ENCODE measurements at regions not wholly inside any gene's neighbourhood (a gene's known extent, or its start where the extent isn't known, plus 50 kb on each side); places are given as distances from the start of the nearest gene placed in this dataset.

DNA sequence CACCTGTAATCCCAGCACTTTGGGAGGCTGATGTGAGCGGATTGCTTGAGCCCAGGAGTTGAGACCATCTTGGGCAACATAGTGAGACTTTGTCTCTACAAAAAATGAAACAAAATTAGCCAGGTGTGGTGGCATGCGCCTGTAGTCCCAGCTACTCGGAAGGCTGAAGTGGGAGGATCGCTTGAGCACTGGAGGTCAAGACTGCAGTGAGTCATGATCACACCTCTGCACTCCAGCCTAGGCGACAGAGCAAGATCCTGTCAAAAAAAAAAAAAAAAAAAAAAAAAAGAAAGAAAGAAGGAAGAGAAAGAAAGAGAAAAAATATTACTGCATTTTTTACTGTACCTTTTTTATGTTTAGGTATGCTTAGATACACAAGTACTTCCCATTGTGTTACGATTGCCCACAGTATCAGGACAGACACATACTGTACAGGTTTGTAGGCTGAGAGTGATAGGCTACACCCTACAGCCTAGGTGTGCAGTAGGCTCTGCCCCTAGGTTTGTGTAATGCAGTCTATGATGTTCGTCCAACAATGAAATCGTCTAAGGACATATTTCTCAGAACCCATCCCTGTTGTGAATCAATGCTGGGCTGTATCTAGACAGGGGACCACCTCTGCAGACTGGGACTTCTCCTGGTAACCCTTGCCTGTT is 160.4 kb upstream of the PWP1 start:
- no peak for DNase-seq (ENCODE audit: low read depth)

DNA sequence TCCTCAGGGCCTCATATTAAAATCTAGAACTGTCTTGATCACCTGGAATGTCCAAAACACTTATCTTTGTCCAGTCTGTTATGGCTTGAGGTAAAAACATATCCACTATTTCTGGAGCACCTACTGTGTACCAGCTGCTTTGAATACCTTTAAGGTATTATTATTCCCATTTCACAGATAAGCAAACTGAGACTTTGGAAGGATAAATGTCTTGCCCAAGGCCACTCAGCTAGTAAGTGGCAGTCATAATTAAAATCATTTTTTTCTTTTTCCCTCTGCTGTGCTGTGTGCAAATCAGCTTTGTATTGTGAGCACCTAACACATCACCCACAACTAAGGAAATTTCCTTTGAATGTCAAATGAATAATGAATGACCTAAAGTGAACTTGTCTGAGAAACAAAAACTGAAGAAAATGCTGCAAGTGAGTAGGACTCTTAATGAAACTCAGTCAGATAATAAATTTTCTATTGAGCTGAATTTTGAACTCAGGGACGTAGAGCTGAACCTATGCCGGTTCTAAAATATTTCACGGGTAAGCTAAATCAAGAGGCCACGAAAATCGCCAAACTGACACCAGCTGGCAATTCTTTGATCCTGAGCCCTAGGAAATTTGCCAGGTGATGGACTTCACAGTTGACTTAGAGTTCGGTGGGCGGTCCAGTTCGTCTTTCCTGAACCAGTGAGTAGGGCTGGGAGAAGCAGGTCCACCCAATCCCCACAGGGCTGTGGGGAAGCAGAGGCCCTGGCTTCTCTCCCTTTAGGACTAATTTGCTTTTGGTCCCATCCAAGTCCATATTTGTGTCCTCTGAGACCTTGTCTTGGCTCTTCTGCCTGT is 159.7 kb upstream of the PWP1 start:
- no peak for DNase-seq (ENCODE audit: low read depth)

DNA sequence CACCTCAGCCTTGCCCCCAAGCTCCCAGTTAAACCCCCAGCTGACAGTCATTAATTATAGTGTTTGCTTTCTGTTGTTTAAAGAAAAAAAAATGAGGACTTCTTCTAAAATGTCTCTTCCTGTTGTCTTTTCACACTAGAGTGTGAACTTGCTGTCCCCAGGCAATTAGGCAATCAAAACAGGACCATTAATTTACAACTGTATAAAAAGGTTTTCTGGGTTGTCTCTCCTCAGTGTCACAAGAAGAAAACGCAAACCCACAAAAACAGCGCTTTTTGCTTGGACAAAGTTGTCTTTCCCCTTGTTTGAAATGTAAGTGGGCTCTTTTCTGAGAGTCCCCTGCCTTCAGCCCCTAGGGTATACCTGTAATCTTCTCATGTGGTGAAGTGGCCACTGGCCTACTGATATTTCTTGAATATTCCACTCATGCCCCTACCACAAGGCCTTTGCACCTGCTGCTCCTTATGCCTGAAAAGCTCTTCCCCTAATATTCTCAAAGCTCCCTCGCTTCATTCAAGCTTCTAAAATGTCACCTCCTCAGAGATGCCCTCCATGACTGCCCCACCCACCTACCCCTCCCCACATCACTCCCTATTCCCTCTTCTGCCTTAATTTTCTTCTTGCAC is 158.9 kb upstream of the PWP1 start:
- no peak for DNase-seq (ENCODE audit: low read depth)

DNA sequence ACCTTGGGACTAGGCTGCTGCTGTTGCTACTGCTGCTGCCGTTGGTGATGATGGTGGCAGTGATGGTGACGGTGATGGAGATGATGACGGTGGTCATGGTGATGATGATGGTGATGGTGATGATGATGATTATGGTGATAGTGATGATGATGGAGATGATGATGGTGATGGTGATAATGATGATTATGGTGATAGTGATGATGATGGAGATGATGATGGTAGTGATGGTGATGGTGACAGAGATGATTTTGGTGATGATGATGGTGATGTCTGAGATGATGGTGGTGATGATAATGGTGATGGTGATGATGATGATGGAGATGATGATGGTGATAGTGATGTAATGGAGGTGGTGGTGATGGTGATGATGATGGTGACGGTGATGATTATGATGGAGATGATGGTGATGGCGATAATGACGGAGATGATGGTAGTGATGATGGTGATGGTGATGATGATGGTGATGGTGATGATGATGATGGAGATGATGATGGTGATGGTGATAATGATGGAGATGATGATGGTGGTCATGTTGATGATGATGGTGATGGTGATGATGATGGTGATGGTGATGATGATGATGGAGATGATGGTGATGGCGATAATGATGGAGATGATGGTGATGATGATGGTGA is 156.8 kb upstream of the PWP1 start:
- no peak for DNase-seq (ENCODE audit: low read depth)

DNA sequence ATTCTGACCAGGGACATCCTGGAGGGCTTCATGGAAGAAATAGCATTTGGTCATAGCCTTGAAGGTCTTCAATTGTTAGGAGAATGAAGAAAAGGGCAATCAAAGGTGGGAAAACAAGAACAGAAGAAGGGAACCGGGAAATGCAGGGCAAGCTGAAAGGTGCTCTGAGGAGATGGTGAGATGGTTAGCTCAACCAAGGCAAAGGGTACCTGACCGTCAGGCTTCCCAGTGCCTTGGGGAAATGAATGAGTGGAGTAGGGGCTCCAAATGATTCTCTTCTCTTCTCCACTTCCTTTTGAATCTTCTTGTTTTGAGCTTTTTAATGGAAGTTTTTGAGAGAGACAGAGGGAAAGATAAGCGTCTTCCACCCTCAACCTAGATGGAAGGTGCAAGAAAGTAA is 155.6 kb upstream of the PWP1 start:
- DNase-seq (ENCODE audit: low read depth), result no peak

DNA sequence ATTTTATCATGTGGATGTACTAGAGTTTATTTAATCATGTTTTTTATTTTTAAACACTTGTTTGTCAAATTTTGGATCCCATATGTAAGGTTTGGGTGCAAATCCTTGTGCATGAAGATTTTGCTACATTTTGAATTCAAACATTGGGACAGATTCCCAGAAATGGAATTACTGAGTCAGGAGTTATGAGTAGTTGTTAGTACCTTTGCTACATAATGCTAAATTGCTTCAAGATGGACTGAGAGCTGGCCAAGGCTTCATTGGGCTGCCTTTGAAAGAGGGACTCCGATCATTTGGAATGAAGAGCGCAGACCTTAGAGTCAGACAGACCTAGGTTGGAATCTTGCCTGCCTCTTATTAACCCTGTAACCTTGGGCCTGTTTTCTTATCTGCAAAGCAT is 154.9 kb upstream of the PWP1 start:
- DNase-seq (ENCODE audit: low read depth), result no peak

DNA sequence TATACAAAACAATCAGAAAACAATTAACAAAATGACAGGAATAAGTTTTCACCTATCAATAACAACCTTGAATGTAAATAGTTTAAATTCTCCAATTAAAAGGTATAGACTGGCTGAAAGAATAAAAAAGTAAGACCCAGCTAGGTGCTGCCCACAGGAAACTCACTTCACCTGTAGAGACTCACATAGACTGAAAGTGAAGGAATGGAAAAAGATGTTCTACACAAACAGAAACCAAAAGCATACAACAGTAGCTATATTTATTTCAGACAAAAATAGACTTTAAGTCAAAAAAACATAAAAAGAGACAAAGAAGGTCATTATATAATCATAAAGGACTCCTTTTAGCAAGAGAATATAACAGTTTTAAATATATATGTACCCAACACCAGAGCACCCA is 152.4 kb upstream of the PWP1 start:
- no peak for DNase-seq (ENCODE audit: low read depth)

DNA sequence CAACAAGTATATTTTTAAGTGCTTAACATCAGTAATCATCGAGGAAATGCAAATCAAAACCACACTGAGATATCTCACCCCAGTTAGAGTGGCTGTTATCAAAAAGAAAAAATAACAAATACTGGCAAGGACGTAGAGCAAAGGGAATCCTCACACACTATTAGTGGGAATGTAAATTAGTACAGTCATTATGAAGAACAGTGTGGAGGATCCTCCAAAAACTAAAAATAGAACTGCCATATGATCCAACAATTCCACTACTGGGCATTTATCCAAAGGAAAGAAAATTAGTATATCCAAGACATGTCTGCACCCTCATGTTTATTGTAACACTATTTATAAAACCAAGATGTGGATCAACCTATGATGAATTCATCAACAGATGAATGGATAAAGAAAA is 149.0 kb upstream of the PWP1 start:
- no peak for DNase-seq (ENCODE audit: low read depth)

DNA sequence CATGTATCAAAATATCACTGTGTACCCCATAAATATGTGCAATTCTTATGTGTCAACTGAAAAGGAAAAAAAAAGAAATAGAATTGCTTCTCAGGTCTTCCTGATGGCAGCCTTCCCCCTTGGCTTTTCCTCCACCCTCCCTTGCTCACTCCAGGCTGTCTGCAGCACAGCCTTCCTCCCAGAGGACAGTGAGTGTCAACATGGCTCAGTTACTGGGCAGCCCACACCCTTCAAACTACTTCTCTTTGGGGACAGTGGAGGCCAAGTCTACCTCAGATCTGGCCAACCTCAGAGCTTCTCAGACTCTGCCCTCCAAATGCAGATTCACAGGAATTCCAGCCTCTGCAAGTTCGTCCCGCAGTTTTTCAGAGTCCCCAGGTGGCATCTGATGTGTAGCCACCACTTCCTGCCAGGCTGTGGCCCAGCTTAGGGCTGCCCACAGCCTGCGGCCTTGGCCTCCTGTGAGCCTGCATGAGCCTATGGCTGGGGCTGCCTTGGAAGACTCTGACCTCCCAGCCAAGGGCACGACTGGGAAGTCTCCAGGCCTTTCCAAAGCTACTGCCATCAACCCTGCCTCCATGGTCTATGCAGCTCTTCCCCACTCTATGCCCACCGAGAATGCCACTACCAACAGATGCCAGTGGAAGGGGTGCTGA is 148.0 kb upstream of the PWP1 start:
- no peak for DNase-seq (ENCODE audit: low read depth)

DNA sequence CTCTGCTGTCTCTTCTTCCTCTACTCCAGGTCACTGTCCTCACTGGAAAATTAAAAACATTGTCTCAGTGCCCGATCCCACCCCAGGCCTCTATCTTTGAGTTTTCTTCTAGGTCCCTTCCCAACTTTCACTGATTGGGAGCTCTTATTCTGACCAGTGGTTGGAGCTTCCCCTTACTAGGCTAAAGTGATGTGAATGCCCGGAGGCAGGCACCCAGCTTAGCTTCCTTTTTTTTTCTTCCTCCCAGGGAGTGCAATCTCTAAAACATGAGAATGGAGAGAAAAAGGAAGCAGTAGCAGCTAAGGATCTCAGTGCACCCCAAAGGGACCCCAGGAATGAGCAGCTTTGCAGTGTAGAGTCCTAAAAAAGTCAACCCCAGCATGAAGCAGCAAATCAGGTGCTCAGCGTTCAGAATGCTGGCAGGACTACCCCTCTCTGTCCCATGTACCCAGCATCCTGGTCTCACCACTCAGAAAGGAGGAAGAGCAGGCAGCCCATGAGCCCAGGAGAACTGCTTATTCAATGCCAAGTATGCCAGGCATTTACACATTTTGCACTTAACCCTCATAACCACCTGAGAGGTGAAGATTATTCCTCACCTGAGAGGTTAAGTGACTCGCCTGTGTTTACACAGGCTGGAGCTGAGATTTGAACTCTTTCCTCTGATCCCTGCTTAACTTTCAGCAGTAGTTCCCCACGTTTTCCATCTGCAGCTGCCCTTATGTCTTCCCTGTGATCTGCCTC is 146.2 kb upstream of the PWP1 start:
- DNase-seq (ENCODE audit: low read depth), result no peak

DNA sequence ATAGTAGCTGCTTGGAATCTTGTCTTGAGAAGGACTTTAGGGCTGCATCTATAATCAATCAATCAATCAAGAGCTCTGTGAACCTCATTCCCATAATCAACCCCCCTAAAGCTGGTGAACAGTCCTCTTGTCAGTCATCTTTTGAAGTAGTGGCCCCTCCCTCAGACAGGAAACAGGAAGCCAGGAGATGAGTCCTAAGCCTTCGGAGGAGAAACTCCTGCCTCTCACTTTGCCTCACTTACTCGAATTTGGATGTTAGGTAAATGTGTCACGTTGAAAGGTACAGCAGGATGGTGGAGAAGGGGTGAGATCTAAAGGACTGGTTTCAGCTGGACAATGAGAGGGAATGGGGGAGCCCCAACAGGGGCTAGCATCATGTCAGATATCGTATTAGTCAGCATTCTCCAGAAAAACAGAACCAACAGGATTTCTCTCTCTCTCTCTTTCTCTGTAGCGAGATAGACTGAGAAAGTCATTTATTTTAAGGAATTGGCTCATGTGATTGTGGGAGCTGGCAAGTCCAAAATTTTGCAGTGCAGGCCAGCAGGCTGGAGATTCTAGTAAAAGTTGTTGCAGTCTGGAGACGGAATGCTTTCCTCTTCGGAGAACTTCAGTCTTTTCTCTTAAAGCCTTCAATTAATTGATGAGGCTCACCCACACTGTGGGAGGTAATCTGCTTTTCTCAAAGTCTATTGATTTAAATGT is 144.4 kb upstream of the PWP1 start:
- DNase-seq (ENCODE audit: low read depth), result no peak

DNA sequence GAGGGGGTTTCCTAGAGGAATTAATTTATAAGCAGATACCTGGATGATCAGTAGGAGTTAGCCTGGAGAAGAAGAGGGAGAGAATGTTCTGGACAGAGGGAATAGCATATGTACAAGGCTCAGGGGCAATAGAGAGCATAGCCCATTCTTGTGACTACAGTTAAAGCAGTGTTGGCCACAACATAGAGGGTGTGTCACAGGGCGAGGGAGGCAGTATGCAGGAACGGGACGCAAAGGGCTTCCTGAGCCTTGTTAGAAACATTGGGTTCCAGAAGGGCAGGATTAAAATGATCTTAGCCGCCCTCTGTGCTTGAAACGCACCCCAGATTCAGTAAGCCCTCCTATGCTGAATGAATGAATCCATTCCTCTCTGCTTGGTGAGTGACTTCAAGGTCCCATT is 142.2 kb upstream of the PWP1 start:
- no peak for DNase-seq (ENCODE audit: low read depth)

DNA sequence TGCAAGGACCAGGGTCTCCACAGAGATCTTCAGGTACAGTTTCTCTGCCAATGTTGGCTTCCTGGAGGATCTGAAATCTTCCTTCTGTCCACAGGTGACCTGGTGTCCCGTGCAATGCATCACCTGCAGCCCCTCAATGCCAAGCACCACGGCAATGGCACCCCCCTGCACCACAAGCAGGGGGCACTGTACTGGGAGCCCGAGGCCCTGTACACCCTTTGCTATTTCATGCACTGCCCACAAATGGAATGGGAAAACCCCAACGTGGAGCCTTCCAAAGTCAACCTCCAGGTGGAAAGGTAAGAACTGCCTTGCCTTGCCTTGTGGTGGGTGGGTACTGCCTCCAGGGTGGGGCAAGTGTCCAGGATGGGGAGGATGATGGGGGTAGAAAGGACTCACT is 141.8 kb upstream of the PWP1 start:
- DNase-seq (ENCODE audit: low read depth), result no peak

DNA sequence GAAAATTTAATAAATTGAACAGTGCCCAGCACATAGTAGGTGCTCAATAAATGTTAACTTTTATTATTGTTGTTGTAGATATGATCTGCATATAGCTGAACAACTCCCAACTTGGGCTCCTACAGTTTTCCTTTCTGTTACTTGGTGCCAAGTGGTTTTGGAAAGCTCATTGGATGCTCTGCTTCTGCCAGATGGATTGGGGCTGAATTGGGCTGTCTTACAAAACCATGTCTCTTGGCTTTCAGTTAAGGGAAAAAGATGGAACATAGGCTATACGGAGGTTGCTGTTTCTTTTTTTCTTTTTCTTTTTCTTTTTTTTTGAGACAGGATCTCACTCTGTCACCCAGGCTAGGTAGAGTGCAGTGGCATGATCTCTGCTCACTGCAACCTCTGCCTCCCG is 140.7 kb upstream of the PWP1 start:
- no peak for DNase-seq (ENCODE audit: low read depth)

DNA sequence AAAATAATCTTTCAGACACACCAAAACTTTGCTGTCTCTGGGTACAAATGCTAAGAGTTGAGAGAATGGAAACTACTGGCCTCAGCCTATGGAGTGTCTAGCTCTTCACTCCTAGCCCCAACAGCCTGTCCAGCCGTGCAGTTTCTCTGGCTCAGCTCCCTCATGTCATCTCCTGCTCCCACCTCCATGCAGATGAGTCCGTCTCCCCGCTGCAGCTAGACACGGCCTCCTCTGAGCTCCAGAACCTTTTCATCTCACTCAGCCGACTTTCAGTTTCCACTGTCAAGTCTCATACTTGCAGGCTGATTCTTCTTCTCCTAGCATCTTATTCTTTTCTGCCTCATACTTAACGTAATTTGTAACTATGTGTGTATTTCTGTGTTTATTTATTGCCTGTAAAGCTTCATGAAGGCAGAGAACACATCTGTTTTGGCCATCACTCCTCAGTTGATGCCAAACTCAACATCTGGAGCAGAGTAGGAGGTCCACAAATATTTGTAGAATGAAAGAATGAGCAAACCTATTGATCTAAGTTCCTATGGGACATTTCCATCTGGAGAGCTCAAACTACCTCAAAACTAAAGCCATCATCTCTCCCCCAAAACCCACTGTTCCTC is 139.8 kb upstream of the PWP1 start:
- no peak for DNase-seq (ENCODE audit: low read depth)

DNA sequence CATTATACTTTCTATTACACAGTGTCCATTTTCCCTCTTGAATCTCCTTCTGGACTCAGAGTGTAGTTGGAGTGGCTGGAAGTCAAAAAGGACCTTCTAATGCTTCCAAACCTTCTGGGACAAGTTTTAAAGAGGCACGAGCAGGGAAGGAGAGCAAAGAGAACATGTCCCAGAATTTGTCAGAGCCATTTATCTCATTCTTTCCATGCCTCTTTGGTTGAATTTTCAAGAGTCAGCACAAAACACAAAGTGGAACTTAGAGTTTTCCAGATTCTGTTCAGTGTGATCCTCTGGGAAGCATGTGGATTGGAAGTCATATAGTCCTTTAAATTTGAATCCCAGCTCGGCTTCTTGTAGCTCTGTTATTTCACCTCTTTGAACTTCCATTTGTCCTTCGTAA is 138.2 kb upstream of the PWP1 start:
- no peak for DNase-seq (ENCODE audit: low read depth)

DNA sequence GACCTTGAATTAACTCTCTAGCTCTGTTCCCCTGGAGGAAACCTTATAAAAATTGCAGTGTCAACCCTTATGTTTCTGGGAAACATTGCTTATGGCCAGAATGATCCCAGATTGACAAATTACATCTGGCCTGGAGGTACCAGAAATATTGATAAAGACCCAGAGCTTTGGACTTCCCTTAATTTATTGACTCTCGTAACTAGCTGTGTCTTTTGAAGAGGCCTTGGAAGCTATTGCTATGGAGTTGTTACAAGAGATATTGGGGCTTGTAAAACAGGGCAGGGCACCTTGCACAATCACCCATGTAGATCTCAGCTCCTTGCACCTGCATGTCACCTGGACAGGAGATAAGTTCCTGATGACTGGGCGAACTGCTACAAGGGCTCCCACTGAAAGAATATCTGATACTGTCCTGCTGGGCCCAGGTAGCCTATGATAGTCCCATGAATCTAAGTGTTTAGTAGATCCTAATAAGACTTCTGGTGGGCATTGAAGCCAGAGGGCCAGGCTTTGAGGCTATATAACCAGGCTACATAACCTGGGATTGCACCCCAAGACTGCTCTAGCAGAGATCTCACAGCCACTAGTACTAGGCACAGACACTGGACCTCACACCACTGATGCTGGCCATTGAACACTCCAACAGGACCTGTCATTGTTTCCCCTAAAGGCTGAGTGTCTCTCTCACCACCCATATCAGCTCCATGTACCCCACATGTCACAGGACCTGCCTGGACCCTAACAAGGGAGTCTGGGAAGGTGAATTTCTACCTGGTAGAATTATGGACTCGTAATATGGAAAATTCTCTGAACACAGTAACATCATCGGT is 135.7 kb upstream of the PWP1 start:
- no peak for DNase-seq (ENCODE audit: low read depth)

DNA sequence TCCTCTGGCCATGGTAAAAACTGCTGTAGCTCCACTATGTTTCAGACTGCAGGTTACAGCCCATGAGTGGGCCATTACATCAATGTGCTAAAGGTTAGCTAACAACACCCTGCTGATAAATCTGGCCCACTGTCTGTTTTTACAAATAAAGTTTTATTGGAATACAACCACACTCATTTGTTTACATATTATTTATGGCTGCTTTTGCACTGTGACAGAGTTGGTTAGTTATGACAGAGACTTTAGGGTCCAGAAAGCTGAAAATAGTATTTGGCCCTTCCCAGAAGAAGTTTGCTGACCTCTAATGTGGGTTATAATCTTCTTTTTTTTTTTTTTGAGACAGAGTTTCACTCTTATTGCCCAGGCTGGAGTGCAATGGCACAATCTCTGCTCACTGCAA is 134.2 kb upstream of the PWP1 start:
- DNase-seq (ENCODE audit: low read depth), result no peak

DNA sequence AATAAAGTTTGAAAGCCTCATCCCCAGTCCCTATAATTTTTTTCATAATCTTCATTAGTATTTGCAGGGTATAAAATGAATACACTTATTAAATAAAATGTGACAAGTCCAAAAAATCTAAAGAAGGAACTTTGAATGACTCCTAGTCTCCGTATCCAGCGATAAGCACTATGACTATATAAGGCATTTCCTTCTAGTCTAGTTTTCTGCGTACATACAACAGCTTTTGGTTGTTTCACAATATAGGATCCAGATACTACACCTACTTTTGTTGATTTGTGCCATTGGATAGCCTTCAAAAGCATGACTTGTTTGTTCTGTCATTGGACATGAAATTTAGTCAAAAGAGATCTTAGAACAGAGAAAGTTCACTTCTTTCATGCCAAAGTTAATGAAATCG is 133.3 kb upstream of the PWP1 start:
- no peak for DNase-seq (ENCODE audit: low read depth)

Measured in GM04503 (cell line).